ENCODE measurements at regions not wholly inside any gene's neighbourhood (a gene's known extent, or its start where the extent isn't known, plus 50 kb on each side); places are given as distances from the start of the nearest gene placed in this dataset.

DNA sequence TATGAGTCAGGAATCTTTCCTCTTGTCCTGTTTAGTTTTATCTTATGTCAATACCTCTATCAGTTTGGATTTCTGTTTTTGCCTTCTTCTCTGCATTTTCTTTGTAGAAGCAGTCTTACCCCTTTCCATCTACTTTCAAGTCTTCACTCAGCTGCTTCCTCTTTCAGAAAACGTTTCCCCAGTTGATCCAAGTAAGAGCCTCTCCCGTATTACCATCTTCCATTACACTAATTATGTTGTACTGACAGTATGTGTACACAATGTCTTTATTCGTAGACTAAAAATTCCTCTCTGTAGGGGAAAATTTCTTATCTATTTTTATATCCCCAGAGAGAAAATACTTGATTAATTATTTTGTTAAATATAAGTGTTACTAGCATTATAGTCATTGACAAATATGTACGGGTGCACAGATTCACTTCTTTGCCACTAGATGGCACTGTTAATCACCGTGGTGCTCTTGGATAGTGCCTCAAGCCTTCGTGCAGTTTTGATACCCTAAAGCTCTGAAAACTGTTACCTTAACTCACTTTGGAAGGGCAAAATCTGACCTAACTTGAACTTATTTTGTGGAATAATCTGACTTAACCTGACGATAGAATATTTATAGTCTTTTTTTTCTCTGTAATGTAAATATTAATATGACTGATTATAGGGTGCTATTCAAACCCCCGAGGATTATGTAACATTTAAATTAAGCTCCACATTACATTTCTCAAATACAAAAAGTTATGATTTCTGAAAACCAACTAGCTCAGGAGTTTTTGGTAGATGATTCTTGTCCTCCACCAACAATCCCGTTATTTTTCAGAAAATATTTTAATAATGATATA is 74.2 kb upstream of the POU1F1 start:
- CTCF ChIA-PET = interaction anchor here (0.6 to 5.7 kb wide), 73 partner anchors 10 to 830 kb away, joined by 3 to 110 read pairs (median 4); partner anchors contain the start of gene CHMP2B
- H4K20me1 ChIP-seq (replicated peaks; ENCODE audit: control insufficient read depth, extremely low read depth, insufficient read depth, low read length) = no peaks in the 10 kb centered on the region
- TF ChIP-seq EZH2 (IDR thresholded peaks at IDR 0.05; ENCODE audit: borderline replicate concordance, low read depth, low read length, severe bottlenecking) (no peak), MYC (IDR thresholded peaks at IDR 0.05; ENCODE audit: low read depth, low read length) (no peak), POLR2AphosphoS5 (IDR thresholded peaks at IDR 0.05; ENCODE audit: insufficient read depth, low read depth, low read length) (no peak), JUN (IDR thresholded peaks at IDR 0.05; ENCODE audit: borderline replicate concordance, insufficient read depth, insufficient read length, low read depth) (no peak), GATA2 (IDR thresholded peaks at IDR 0.05; ENCODE audit: insufficient read depth, insufficient read length, low read depth, low read length) (no peak)
- TF ChIP-seq, protein P1, sequence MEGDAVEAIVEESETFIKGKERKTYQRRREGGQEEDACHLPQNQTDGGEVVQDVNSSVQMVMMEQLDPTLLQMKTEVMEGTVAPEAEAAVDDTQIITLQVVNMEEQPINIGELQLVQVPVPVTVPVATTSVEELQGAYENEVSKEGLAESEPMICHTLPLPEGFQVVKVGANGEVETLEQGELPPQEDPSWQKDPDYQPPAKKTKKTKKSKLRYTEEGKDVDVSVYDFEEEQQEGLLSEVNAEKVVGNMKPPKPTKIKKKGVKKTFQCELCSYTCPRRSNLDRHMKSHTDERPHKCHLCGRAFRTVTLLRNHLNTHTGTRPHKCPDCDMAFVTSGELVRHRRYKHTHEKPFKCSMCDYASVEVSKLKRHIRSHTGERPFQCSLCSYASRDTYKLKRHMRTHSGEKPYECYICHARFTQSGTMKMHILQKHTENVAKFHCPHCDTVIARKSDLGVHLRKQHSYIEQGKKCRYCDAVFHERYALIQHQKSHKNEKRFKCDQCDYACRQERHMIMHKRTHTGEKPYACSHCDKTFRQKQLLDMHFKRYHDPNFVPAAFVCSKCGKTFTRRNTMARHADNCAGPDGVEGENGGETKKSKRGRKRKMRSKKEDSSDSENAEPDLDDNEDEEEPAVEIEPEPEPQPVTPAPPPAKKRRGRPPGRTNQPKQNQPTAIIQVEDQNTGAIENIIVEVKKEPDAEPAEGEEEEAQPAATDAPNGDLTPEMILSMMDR (IDR thresholded peaks at IDR 0.05; ENCODE audit: extremely low read depth in 1 of 2, insufficient read depth in 1 of 2, low read depth in 1 of 2, low read length in 2 of 2) = peak; percentile 71 to 78
- no peak overlapping the region for H3K4me2 ChIP-seq (ENCODE audit: insufficient read depth, low read length)
- H3K9ac ChIP-seq (replicated peaks; ENCODE audit: extremely low read depth, insufficient read depth, low read length) = no peak overlapping the region
- no peak overlapping the region for H2AFZ ChIP-seq (ENCODE audit: low read depth, low read length)
- no peak overlapping the region for H3K27ac ChIP-seq (ENCODE audit: insufficient read depth, low read depth, low read length)
- H3K9me1 ChIP-seq (replicated peaks; ENCODE audit: control insufficient read depth, extremely low read depth, insufficient read depth, low read length) = no peaks in the 10 kb centered on the region
- dilution Hi-C loops (cut with MboI; ENCODE audit: extremely low pct_ligation_motif_present, low sequenced_read_pairs) (no loop called here), intact Hi-C loops (cut with micrococcal nuclease) (loop anchor here (1.0 to 5.0 kb wide), 7 partner anchors 42 to 772 kb away; no protein-coding TSS in a partner anchor)
- DNase-seq (ENCODE audit: low read depth, low spot score) (peak; percentile 67), FAIRE-seq (peak; percentile 57)
- no peaks in the 10 kb centered on the region for H3K27me3 ChIP-seq (ENCODE audit: control insufficient read depth in 2 of 2, insufficient read depth in 2 of 2, low read length in 2 of 2)
- POLR2A ChIA-PET = no interaction called here
- no peaks in the 10 kb centered on the region for H3K36me3 ChIP-seq (ENCODE audit: control insufficient read depth in 2 of 2, extremely low read depth in 1 of 2, insufficient read depth in 2 of 2, low read length in 2 of 2)
- H3K4me3 ChIP-seq (replicated peaks in 1 of 3; ENCODE audit: insufficient read depth in 1 of 3, low read depth in 1 of 3, low read length in 3 of 3) = no peak overlapping the region
- H3K9me3 ChIP-seq (replicated peaks; ENCODE audit: control insufficient read depth, insufficient read depth, low read length) = no peaks in the 10 kb centered on the region
- H3K4me1 ChIP-seq (ENCODE audit: control insufficient read depth, extremely low read depth, insufficient read depth, low read length) = no peaks in the 10 kb centered on the region
- no peaks in the 10 kb centered on the region for H3K79me2 ChIP-seq (ENCODE audit: control insufficient read depth, insufficient read depth, low read length)
- no TSS peak for BruUV-seq (replicated peaks)
